SH-SY5Y (cell line): ENCODE measurements at regions not wholly inside any gene's neighbourhood (a gene's known extent, or its start where the extent isn't known, plus 50 kb on each side); places are given as distances from the start of the nearest gene placed in this dataset.

Experiments
- GATA2 ChIP-seq: IDR thresholded peaks from 2 replicates; pipeline ENCODE4 v1.6.1; 2011; ENCODE audit warnings: mild to moderate bottlenecking, low read depth, low read length
- GATA3 ChIP-seq: IDR thresholded peaks from 2 replicates; pipeline ENCODE4 v1.6.1; 2011; ENCODE audit warnings: low read depth, mild to moderate bottlenecking, low read length, moderate library complexity

GRCh38 chr11:110908401-110909105 is 196.3 kb upstream of the ARHGAP20 start:
- no peak for TF ChIP-seq GATA2
- no peak for TF ChIP-seq GATA3

DNA sequence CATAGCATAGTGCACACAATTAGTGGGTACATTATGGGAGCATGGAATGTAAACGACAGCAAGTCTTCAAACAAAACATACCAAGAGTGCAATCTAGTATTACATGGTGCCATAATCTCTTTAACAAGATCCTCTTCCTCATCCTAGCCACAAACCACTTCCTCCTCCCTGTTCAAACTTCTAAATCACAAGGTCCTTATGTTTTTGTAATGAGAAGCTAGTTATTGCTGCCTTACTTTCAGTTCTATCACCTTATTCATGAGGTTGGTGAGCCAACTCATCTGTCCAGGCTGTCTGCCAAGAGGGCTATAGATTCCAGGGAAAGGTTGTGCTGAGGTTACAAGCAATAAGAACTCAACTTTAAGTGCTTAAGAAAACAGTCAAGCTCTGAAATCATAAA is 195.4 kb upstream of the ARHGAP20 start:
- TF ChIP-seq GATA2 (no peak), GATA3 (no peak)

GRCh38 chr11:110903830-110904229 is 191.6 kb upstream of the ARHGAP20 start:
- TF ChIP-seq GATA3 (no peak), GATA2 (no peak)

DNA sequence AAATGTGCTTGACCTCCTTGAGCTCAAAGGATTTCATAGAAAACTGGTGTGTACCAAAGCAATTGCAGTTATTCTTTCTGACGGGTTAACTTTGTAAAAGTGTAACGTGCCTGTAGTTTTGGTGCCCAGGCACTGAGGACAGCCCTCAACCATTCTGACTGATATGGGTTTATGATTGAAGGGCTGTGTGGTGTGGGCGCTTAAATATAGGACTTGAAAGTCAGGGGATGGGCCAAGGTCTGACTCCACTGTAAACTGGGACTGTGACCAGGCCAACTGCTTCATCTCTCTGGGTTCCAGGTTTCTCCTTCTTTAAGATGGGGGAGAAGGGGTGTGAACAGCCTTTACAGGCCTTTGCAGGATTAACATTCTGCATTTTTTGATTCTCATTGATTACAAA is 191.1 kb upstream of the ARHGAP20 start:
- no peak for TF ChIP-seq GATA3
- no peak for TF ChIP-seq GATA2

GRCh38 chr11:110901441-110901840 is 189.2 kb upstream of the ARHGAP20 start:
- TF ChIP-seq GATA3 = no peak
- no peak for TF ChIP-seq GATA2

DNA sequence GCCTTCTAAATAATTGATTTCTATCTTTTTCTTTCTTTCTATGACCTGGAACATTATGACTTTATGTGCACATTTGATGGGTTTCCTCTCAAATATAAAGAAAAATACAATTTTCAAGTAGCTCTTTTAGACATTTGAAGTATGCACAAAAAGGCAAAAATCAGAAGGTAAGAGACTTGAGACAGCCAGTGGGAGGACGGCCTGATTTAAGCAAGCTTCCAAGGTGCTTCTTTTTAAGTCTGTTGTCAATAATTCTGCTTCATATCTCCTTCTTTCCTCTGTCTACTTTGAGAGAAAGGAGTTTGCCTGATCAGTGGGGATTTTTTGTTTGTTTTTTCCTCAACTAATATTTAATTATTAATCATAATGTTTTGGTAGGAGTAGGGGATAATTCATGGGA is 188.2 kb upstream of the ARHGAP20 start:
- TF ChIP-seq GATA2 (no peak), GATA3 (no peak)

- TF ChIP-seq GATA3 = no peak
- no peak for TF ChIP-seq GATA2
These were observed 184.8 kb upstream of the ARHGAP20 start for GRCh38 chr11:110897035-110897434.

DNA sequence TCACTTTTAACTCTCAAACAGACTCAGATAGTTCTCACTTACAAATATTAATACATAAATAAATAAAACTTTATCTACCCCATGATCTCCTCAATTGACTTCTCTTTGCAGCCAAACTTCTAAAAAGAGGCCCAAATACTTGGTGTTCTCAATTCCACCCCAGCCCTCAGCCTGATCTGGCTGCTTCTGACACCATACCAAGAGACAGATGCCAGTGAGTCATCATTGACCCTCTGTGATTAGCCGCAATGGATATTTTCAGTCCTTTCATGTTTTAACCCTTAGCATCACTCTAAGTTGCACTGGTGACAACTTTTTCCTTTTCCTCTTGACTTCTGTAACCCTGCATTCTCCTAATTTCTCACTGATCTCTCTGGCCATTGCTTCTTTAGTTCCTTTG is 184.1 kb upstream of the ARHGAP20 start:
- TF ChIP-seq GATA3 (no peak), GATA2 (no peak)

DNA sequence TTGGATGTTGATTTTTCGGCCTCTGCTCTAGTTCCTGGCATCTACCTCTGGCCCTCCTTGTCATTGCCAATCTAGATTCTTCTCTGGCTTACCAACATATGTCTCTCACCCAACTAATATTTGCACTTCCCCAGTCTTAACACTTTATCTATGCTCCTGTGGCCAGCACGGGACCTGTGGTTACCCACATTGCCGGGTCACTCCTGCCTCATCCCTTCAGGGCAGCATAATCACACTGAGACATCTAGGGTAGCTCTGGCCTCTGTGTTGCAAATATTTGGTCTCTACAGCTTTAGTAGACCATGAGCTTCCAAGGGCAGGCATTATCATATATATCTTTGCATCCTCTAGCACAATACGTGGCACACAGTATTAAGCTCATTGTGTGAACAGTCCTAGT is 182.0 kb upstream of the ARHGAP20 start:
- no peak for TF ChIP-seq GATA3
- no peak for TF ChIP-seq GATA2

- TF ChIP-seq GATA3 (no peak), GATA2 (no peak)
These were observed 180.6 kb upstream of the ARHGAP20 start for GRCh38 chr11:110892741-110893285.

- TF ChIP-seq GATA2 (no peak), GATA3 (no peak)
These were observed 179.2 kb upstream of the ARHGAP20 start for GRCh38 chr11:110891411-110891810.

DNA sequence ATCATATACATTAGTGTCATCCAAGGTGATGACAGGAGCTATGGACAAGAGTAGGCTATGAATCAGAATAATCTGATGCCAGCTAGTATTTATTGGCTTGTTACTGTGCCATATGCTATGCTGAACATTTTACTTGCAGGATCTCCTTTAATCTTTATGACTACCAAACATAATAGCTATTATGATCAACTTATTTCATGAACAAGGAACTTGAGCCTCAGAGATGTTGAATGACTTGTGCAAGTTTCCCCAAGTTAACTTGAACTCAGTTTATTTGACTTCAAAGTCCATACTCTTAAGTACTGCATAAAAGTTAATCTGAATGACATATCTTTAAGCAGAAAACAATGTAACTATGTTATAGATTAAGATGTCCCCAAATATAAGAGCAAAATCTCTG is 178.8 kb upstream of the ARHGAP20 start:
- TF ChIP-seq GATA2 (no peak), GATA3 (no peak)

DNA sequence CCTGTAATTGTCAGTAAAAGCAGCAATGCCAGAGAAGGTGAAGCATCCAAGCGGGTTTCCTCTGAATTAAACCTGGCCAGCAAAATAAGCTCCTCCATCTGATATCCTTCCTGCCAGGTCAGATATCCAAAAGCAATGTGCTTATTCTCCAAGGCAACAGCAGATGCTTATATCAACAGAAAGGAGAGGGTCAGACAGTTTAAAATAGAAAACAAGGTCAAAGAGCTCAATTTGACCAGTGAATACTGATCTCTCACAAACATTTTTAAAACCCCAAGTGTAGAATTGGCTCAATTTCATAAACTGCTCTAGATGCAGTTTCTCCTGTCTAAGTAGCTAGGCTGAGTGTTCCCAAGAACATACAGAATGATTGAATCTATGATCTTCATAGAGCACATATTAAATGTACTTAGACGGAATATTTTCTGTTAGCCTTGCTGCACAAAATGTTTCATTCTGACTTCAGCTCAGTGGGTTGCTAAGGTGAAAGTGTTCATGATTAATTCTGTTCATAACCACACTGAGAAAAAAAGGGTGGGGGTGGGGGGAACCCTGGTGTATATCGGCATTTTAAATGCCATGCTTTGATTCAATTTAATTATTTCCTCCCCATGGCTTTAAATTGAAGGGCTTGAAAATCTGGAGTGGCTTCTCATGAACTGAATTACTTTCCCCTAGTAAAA is 174.2 kb upstream of the ARHGAP20 start:
- no peak for TF ChIP-seq GATA2
- TF ChIP-seq GATA3 = no peak

DNA sequence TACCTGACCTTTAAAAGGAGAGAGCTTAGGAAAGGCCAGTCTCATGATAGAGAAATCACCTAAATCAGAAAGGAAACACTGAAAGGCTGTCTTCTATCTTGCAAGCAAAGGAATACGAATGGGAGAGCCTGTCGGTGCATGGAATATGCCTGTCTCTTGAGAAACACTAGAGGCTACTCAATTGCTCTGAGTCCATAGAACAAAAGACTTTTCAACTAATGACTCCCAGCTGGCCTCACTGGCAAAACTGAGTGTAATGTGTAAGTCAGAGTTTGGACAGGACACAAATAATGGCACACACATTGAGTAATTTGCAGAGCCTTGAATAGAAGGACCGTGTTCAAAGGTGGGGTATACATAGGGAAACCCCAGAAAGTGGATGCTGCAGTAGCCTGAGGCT is 171.0 kb upstream of the ARHGAP20 start:
- TF ChIP-seq GATA2 (no peak), GATA3 (no peak)

- TF ChIP-seq GATA3 (no peak), GATA2 (no peak)
These were observed 166.3 kb upstream of the ARHGAP20 start for GRCh38 chr11:110878513-110878912.
